ENCODE measurements at regions not wholly inside any gene's neighbourhood (a gene's known extent, or its start where the extent isn't known, plus 50 kb on each side); places are given as distances from the start of the nearest gene placed in this dataset.

DNA sequence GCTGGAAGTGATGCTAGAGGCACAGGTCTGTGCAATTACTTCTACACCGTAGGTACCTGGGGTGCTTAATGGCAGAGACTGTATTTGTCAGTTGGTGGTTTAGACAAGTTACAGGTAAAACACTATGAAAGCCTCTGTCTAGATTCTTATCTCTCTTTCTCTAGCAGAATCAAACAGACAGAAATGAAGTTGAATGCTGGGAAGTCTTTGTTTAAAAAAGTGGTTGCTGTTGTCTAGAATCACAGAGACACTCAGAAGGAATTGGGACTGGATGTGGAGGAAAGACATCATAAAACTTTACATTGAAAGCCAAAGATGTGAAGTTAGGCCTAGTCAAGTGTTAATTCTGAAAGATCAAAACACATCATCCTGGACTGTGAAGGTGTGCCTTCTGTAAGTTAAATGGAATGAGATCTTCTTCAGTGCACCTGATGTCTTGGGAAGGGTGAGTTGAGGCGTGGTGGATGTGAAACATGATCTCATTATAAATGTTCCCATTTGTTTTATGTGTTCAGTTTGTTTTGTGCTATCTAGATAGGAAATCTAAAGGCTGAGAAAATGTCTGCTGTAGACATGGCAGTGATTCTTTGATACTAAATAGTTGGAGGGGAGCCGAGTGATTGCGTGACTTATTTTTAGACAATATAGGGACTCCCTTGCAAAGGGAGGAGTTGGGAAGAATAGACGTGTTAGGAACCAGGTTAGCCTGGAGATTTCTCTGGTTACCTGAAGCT is 290.2 kb downstream of the SOX4 start:
- no peak for DNase-seq (ENCODE audit: low read depth in 2 of 2)

DNA sequence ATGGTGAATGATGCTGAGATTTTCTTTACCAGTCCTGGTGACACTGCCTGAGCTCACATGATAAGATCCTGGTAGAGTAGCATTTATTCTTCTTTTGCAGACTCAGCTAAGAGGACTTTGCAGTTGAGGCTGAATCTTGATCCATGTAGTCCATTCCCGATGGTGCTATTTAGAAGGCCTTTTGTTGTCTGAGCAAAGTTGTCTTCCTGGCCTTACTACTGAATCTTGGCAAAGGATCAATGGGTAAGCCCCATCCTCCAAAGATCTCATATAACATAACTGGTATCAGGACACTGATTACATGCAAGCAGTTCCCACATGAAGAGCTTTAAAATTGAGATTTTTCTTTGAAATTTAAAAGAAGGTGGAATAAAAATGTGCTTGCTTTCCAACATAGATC is 291.6 kb downstream of the SOX4 start:
- no peak for DNase-seq (ENCODE audit: low read depth in 2 of 2)

DNA sequence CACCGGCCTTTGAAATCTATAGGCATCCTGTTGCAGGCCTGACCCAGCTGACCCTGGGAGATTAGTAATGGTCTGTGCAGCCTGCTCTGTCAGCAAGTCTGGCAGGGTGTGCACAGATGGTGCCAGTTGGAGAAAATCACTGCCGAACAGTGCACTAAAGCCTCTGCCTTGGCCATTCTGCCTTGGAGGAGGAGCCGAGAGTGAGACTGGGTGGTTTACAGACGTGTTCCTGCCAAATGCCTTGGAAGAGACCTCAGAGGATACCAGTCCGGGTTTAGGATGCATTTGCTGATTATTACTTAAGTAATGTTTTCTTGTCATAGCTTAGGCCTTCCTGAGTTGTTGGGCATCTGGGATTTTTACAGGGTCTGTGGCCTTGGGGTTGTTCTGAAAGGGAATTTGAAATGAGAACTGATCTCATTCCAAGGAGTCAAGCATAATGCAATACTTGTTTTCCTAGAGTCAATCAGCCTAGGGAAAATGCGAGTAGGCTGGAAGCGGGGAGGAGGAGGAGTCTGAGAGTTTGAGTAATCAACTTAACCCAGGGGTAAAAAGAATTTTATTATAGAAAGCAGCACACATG is 292.1 kb downstream of the SOX4 start:
- no peak for DNase-seq (ENCODE audit: low read depth in 2 of 2)

DNA sequence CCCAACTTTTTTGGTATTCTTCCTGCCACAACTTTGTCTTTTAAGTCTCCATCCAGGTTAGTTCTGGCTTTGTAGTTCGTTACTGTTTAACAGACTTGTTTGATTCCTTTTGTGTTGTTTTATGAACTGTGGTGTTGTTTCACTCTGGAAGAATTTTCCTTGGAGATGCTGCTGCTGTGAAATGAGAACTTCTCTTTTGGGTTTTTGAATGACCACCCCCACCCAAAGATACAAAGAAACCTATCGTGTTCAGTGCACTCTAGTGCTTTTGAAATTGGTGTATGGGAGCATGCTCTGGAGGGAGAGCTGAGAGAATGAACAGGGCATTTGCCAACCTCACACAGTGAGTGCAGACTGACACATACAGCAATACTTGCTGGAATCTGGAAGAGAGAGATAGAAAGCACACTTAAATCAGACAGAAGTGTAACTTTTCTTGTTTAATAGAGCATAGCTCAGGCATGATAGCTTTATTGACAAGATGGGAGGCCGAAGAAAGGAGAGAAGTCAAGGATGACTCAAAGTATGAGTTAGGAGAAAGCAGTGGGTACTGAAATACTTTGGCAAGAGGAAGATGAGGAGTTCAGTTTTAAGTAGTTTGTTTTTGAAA is 293.1 kb downstream of the SOX4 start:
- no peak for DNase-seq (ENCODE audit: low read depth in 2 of 2)

DNA sequence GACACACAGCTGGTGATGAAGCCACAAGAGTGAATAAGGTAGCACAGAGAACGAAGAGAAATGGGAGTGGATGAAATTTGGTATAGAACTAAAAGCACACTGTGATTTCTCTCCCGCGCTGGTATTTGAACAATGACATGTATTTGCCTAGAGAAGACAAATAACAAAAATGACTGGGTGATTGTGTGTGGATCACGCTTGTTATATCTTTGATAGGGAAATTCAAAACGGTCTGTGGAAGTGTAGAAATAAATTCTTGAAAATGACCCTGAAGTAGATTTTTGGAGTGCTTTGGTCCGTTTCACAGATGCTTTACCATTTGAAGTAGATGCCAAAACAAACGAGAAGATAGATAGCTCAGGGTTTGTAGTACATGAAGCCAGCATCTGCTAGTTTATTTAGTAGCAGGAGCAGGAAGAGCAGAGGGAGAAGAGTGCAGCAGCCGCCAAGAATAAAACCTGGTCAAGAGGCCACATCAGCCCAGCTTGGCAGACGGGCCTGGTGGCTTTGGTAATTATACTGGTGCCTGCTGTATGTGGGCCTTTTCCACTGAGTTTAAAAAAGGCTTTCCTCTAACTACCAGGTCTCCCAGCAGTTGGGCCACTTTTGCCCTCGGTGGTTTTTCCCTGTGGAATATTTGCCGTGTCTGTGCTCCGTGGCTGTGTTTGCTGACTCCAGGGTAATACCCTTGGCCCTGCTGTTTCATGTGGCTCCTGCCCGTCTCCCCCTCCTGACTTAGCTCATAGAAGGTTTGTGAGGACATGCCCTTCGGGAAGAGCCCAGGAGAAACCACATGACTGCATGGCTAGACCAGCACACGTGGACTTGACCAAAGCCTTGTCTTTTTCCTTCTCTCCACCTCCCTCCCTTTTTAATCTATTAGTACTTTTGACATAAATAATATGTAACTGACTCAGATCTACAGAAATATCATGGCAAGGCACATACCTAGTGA is 294.0 kb downstream of the SOX4 start:
- DNase-seq (ENCODE audit: low read depth in 2 of 2) = no peak

DNA sequence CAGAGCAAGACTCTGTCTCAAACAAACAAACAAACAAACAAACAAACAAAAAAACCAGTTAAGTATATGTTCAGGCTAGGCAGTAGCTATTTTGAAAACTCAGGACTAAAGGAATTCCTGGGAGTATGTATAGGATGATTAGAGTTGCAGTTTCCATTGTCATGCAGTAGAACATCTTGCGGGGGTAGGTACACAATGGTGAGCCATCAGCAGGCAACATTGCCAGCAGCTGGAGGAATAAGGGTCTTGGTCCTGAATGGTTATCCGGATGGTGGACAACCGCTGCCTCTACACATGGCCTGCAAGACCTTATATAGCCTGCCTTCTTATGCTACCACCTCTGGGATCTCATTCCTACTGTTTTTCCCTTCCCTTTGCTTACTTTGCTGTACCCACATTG is 297.5 kb downstream of the SOX4 start:
- DNase-seq (ENCODE audit: low read depth in 2 of 2) = no peak

DNA sequence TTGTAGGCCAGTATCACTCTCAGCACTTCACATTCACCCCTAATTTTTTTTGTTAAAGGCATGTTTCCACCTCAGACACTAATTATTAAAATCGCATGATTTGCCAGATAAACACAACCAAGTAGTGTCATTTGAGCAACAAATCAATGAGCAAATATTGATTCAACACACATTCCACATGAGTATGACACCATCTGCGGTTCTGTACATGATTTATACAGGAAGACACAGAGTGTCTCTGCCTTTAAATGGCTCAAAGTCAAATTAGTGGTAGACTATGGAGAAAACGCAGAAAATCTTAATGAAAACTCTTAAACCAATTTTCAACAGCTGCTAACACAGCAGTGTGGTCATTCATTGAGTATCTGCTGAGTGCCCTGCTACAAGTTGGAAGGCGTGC is 300.2 kb downstream of the SOX4 start:
- no peak for DNase-seq (ENCODE audit: low read depth in 2 of 2)

DNA sequence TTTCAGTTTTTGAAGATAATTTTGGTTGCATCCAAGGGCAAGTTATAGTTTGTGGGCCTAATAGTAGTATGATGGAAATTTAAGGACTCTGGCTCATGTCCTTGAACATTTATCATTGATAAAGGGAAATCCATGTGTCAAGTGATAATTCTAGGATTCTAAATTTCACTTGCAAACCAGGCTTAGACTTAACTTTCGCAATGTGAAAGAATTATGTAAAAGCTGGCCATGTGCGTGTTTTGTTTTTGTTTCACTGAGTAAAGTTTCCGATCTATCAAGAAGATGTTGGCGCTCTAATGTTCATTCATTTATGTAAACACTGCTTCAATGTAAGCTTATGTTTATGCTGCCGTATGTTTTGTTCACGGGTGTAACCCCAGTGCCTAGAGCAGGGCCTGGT is 302.0 kb downstream of the SOX4 start:
- no peak for DNase-seq (ENCODE audit: low read depth in 2 of 2)

DNA sequence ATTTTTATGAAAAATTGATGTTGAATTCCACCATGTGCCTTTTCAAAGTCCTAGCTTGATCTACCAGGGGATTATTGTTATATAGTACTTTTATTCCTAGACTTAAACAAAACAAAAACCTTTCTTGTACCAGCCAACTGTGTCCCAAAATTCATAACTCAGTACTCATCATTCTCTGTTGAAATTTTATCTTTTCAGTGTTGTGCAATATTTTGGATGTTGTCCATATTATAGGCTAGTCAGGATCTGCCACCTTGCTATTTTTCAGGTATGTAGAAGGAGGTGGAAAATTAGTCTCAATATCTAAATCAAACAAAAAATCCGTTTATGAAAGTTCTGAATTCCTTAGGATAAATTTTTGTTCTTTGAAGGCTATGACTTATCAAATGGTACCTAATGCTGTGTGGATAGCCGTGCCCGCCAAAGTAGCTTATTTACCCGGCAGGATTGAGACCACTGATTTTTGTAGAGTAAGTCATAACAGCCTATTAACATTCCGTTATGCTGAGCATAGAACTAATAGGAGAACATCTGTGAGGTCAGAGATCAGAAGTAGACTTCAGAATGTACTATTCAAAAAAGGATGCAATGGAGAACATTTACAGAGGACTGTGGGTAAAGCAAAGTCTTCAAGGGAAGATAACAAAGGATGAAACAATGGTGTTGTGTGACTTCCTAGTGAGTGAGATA is 304.7 kb downstream of the SOX4 start:
- DNase-seq (ENCODE audit: low read depth in 2 of 2) = no peak

DNA sequence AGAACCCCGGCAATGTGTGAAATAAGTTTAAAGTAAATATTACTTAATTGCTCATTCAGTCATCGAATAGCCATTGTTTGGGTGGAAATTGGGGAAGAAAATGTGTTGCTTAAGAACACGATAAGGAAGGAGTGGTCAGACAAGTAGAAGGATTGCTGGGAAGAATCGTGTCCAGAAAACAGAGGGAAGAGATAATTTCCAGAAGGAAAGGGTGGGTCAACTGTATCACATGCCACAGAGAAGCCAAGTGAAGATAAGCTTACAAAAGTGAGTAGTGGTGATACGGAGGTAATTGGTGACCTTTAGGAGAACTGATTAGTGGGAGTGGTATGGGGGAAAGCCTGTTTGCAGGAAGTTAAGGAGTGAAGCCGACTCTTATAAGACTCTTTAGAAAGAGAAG is 306.2 kb downstream of the SOX4 start:
- no peak for DNase-seq (ENCODE audit: low read depth in 2 of 2)

DNA sequence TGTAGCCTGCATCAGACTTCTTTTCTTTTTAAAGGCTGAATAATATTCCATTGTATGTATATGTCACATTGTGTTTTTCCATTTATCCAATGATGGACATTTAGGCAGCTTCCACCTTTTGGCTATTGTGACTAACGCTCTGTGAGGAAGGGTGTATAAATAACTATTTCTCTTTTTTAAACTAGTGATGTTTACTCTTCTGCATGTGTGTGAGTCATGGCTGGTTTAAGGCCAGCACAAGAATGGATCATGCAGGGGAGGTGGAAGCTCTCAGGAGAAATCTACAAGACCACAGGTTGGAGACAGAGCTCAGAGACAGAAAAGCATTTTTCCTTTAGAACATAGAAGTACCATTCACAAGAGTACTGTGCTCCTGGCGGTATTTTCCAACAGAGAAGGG is 307.2 kb downstream of the SOX4 start:
- DNase-seq (ENCODE audit: low read depth in 2 of 2) = no peak

DNA sequence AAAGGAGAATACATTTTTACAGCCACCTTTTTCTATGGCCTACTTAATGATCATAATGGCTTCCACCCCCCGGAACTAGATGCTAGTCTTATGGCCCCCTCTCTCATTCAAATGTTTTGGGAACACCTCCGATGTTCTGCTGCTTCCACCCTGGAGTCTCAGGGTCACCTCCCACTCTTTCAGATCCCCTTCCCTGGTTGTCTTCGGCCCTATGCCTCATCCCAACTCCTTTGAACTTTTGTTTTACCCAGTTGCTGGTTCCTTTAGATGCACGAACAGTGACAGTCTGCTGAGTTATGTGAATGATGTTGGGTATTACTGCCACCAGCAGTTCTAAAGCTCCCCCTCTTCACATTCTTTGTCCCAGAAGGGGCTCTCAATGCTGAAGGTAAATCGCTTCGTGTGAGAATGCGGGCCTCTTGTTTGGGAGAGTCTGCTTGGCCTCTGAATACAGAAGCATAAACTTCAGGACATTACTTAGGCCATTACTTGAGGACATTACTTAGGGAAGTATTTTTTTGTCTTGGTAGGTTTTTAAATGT is 309.1 kb downstream of the SOX4 start:
- DNase-seq (ENCODE audit: low read depth in 2 of 2) = no peak

DNA sequence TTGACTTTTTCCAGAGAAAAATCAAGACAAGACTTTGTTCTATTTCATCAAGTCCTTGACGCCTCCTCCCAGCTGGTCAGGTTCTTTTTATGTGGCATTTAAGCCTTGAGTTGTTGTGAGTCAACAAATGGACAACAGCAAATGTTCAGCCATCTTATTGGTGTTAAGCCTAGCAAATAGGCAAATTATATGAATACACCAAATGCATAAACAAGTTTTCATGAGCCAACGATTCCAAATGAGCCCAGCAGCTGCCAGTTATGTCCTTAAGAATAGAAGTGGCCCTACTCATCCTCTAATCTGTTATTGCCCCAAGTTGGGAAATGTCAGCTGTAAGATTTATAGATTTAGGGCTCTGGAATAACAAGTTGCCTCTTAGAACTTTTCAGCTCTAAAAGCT is 312.0 kb downstream of the SOX4 start:
- DNase-seq (ENCODE audit: low read depth in 2 of 2) = no peak

DNA sequence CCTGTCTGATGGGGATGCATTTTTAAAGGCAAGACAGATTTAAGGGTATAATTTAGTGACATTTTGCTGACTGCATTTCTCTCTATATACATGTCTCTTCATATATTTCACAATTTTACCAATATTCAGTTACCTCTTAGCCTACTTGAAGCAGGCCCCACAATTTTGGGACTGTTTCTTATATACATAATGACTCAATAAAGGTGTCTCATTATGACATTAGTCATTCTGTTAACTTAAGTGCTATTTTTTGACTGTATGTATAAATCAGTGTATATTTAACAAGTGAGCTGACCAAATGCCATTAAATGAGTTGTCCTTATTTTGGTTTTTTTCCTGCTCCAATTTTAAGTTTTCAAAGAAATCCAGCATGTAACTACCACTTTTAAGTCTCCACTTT is 313.3 kb downstream of the SOX4 start:
- DNase-seq (ENCODE audit: low read depth in 2 of 2) = no peak

DNA sequence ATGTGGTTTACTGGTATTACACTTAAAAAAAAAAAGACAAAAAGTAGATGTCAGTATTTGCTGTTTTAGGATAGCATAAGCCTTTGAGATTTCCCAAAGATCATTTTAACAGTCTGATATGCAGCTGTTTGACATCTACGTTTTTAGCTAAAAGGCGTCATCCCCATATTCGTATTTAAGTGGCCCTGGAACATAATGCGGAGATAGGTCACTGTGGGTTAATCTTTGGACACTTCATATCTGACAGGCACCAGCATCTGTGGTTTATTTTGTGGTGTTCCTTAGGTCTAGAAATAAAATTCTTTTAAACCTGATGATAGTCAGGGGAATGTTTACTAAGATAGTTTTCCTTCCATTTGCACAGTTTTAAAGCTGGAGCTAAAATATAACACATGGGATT is 313.7 kb downstream of the SOX4 start:
- DNase-seq (ENCODE audit: low read depth in 2 of 2) = no peak

DNA sequence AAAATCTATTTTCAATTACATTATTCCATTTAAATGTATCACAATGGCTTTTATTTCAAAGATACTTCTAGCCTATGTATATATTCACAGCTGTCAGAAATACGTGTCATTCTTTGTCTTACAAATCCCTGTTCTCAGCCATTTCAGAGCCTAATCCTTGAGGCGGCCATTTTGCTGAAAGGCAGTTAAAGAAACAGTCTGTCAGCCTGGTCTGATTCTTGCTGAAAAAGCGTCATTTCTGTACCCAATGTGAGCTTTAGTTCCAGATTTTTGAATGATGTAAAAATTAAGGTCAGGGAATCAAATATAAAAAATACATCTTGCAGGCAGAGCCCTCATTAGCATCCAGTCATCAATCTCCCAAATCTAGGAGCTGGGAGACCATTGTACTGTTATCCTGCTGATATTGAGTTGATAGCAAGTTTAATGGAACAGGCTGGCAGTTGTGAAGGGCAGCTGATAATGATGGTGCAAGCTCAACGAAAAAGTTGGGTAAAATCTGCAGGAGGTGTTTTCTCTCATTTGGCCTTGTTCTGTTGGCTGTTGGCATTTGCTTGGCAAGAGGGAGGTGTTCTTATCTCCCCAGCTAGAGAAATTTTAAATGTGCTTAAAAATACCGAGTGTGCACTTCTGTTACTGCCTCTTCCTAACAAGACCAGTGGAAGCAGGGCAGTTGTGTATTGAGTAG is 314.8 kb downstream of the SOX4 start:
- no peak for DNase-seq (ENCODE audit: low read depth in 2 of 2)

DNA sequence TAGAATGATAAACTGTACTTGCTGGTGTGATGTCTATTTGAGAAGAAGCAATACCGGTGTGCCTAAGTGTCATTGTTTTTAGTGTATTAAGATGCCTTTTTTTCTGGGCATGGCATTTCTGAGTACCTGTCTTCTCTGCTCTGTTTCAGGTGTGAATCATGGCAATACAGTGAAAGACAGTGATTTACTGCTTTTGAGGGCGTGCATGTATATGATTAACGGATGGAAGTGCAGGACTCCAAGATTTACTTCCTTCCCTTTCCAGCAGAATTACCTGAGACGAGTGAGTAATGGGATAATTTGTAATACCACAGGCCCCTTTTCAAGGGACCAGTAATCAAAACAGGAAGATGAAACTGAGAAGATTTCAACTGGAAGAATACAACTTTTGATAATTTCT is 315.8 kb downstream of the SOX4 start:
- DNase-seq (ENCODE audit: low read depth in 2 of 2) = no peak

DNA sequence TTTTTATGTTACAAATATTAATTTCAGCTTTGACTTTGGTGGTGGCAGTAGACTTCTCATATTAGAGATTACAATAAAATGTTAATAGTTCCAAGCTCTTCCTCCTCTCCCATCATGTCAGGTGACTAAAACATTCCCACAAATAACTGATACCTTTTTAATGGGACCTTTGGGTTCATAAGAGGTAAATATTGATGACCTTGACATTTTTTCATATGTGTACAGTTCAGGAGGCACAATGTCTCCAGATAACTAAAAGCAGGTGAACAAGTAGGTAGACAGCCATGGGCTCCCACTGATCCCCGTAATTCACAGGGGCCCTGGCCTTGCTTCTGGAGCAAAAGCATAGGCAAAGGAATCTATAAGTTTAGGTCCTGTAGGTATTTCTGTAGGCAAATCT is 317.7 kb downstream of the SOX4 start:
- no peak for DNase-seq (ENCODE audit: low read depth in 2 of 2)

DNA sequence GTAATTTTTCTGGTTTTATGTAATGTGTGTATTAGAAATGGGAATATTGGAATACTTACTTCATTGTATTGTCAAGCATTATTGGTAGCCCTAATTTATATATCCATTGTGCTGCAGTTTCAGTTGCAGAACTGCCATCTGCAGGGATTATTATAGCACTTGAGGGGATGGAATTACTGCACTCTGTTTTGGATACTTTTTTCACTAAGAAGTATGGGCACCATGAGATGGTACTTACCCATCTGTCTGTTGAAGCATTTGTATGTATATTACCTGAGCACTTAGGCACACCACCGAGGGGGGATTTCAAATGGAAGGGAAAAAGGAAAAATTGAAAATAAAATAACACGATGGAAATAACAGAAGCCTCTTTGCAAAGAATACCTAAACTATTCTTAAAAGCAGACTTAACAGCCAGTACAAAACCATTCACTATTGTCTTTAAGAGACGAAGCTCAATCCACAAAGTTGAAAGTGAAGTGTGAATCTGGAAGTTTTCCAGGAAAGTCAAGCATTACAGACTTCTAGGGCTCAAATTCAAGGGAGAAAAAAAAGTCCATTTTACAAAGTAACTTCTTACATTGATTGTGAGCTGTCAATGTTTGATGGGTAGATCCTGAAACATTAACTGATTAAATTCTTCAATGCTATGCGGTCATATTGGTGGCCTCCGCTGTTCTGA is 318.7 kb downstream of the SOX4 start:
- no peak for DNase-seq (ENCODE audit: low read depth in 2 of 2)

Data from stimulated activated CD4-positive, alpha-beta T cell treated with anti-CD3 and anti-CD28 coated beads, Interleukin-15, amount 100 ng/mL, for 48 hours (primary cell).